ENCODE measurements at regions not wholly inside any gene's neighbourhood (a gene's known extent, or its start where the extent isn't known, plus 50 kb on each side); places are given as distances from the start of the nearest gene placed in this dataset.

DNA sequence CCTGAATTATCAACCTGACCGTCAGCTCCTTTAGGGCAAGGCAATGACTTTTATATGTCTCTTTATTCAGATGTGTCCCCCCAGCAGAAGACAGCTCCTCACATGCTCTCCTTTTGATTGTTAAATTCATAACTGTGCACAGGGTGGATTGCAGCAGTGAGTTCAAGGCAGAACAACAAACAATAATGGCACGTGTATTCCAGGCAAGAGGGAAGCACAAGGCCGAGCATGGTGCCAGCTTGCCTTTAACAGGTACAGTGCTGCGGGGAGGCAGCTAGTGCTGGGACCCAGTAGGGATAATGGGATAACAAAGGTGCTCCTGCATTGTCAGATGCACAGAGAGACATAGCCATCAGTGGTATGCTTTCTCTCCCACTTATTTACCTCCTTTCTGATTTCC lies 248.4 kb downstream of the RHOU start:
- intact Hi-C loops (cut with micrococcal nuclease; ENCODE audit: unreplicated experiment): no loop called here
- DNase-seq: no peak
- Histone ChIP-seq H4K20me1 (ENCODE audit: insufficient read depth) (no peaks in the 10 kb centered on the region), H3K27ac (no peak overlapping the region), H3K4me3 (no peak overlapping the region), H3K9me3 (ENCODE audit: insufficient read depth, low read depth) (no peaks in the 10 kb centered on the region), H3K9me2 (ENCODE audit: insufficient read depth) (no peaks in the 10 kb centered on the region), H3K27me3 (ENCODE audit: insufficient read depth, low read depth) (peaks cover 54% of the 10 kb centered on the region), H3K4me1 (replicated peaks; ENCODE audit: insufficient read depth) (no peaks in the 10 kb centered on the region), H3K36me3 (ENCODE audit: low read depth) (no peaks in the 10 kb centered on the region), H3F3A (ENCODE audit: insufficient read depth, low read depth) (no peaks in the 10 kb centered on the region), H3K4me2 (no peak overlapping the region), H2AFZ (no peak overlapping the region), H3K79me2 (ENCODE audit: low read depth) (no peaks in the 10 kb centered on the region)
- POLR2A ChIA-PET (ENCODE audit: unreplicated experiment): no interaction called here
- BruUV-seq (replicated peaks): no TSS peak
- CTCF ChIA-PET: no interaction called here
- TF ChIP-seq EZH2 (IDR thresholded peaks at IDR 0.05; ENCODE audit: low read depth): no peak
- TF ChIP-seq, protein P1, sequence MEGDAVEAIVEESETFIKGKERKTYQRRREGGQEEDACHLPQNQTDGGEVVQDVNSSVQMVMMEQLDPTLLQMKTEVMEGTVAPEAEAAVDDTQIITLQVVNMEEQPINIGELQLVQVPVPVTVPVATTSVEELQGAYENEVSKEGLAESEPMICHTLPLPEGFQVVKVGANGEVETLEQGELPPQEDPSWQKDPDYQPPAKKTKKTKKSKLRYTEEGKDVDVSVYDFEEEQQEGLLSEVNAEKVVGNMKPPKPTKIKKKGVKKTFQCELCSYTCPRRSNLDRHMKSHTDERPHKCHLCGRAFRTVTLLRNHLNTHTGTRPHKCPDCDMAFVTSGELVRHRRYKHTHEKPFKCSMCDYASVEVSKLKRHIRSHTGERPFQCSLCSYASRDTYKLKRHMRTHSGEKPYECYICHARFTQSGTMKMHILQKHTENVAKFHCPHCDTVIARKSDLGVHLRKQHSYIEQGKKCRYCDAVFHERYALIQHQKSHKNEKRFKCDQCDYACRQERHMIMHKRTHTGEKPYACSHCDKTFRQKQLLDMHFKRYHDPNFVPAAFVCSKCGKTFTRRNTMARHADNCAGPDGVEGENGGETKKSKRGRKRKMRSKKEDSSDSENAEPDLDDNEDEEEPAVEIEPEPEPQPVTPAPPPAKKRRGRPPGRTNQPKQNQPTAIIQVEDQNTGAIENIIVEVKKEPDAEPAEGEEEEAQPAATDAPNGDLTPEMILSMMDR (conservative IDR thresholded peaks at IDR 0.05): no peak

DNA sequence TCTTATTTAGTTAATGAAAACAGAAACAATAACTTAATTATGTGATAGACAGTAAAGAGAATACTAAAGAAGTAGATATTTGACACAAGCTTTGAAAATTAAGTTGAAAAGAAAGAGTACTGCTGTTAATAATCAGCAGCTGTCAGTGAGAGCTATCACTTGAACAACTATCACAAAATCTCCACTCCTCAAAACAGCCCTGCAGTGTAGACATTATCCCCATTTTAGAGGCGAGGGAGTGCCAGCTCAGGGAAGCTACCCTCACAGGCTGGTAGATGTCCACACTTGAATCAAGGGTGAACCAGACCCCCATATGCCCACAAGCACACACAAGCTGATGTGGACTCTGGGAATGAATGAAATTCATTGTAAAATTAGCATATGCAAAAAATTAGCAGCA lies 248.8 kb downstream of the RHOU start:
- POLR2A ChIA-PET (ENCODE audit: unreplicated experiment): no interaction called here
- no peak overlapping the region for H2AFZ ChIP-seq
- no peak for DNase-seq
- BruUV-seq (replicated peaks): no TSS peak
- H3K27ac ChIP-seq: no peak overlapping the region
- no peaks in the 10 kb centered on the region for H3K36me3 ChIP-seq (ENCODE audit: low read depth)
- CTCF ChIA-PET: no interaction called here
- no peak overlapping the region for H3K4me2 ChIP-seq
- H3K4me1 ChIP-seq (replicated peaks; ENCODE audit: insufficient read depth): no peaks in the 10 kb centered on the region
- no peaks in the 10 kb centered on the region for H3K9me3 ChIP-seq (ENCODE audit: insufficient read depth, low read depth)
- no peaks in the 10 kb centered on the region for H3K9me2 ChIP-seq (ENCODE audit: insufficient read depth)
- H4K20me1 ChIP-seq (ENCODE audit: insufficient read depth): no peaks in the 10 kb centered on the region
- intact Hi-C loops (cut with micrococcal nuclease; ENCODE audit: unreplicated experiment): no loop called here
- H3K27me3 ChIP-seq (ENCODE audit: insufficient read depth, low read depth): peaks cover 54% of the 10 kb centered on the region
- TF ChIP-seq EZH2 (IDR thresholded peaks at IDR 0.05; ENCODE audit: low read depth): no peak
- TF ChIP-seq, protein P1 (conservative IDR thresholded peaks at IDR 0.05): no peak
- no peaks in the 10 kb centered on the region for H3F3A ChIP-seq (ENCODE audit: insufficient read depth, low read depth)
- H3K4me3 ChIP-seq: no peak overlapping the region
- H3K79me2 ChIP-seq (ENCODE audit: low read depth): no peaks in the 10 kb centered on the region

DNA sequence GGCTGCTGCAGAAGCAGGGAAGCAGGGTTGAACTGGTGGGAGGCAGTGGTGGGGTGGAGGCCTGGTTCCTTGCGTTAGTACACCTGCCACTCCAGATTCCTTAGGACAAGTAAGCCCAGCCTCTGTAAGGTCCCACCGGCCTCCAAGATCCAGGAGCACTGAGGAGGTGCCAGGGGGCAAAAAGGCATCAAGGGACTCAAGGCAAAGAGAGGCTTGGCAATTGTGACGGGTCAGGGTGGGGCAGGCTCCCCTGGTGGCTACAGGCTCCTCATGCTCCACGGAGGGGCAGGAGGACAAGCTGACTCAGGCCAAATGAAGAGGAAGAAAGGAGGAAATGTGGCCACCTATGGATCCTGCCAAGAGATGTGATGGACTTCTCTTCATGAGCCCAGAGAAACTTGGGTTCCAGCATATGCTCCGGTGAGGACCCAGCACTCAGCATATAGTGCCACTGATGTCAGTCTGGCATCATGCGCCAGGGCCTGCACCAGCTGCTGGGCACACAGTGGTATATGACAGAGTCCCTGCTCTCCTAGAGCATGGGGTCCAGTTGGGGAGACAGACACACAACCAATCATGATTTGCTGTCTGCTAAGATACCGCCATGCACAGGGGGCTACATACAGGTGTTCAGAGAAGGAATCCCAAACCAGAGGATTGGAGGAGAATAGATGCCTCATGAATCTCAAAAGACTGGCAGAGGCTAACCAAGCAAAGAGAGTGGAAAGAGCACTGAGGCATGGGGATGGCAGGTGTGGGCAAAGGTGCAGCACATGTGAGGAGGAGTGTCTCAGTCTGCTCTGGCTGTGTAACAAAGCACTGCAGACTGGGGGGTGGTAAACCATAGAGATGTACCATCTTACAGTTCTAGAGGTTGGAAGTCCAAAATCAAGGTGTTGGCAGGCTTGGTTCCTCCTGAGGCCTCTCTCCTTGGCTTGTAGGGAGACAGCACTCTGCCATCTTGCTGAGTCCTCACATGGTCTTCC lies 249.7 kb downstream of the RHOU start:
- no peak overlapping the region for H3K27ac ChIP-seq
- no peaks in the 10 kb centered on the region for H3K79me2 ChIP-seq (ENCODE audit: low read depth)
- no peak overlapping the region for H2AFZ ChIP-seq
- TF ChIP-seq, protein P1 (conservative IDR thresholded peaks at IDR 0.05): no peak
- no peak for TF ChIP-seq EZH2 (IDR thresholded peaks at IDR 0.05; ENCODE audit: low read depth)
- BruUV-seq (replicated peaks): no TSS peak
- H4K20me1 ChIP-seq (ENCODE audit: insufficient read depth): no peaks in the 10 kb centered on the region
- DNase-seq: no peak
- H3K27me3 ChIP-seq (ENCODE audit: insufficient read depth, low read depth): peaks cover 54% of the 10 kb centered on the region
- H3K9me3 ChIP-seq (ENCODE audit: insufficient read depth, low read depth): no peaks in the 10 kb centered on the region
- ChIA-PET POLR2A (ENCODE audit: unreplicated experiment) (no interaction called here), CTCF (no interaction called here)
- no peaks in the 10 kb centered on the region for H3K9me2 ChIP-seq (ENCODE audit: insufficient read depth)
- H3K4me1 ChIP-seq (replicated peaks; ENCODE audit: insufficient read depth): no peaks in the 10 kb centered on the region
- intact Hi-C loops (cut with micrococcal nuclease; ENCODE audit: unreplicated experiment): no loop called here
- H3K4me3 ChIP-seq: no peak overlapping the region
- no peaks in the 10 kb centered on the region for H3K36me3 ChIP-seq (ENCODE audit: low read depth)
- H3F3A ChIP-seq (ENCODE audit: insufficient read depth, low read depth): no peaks in the 10 kb centered on the region
- no peak overlapping the region for H3K4me2 ChIP-seq

All from PC-9 (cell line).